Panc1 (cell line): ENCODE measurements at regions not wholly inside any gene's neighbourhood (a gene's known extent, or its start where the extent isn't known, plus 50 kb on each side); places are given as distances from the start of the nearest gene placed in this dataset.

Experiments used
- ATAC-seq: fragments of 200-7000 bp; cut with Tn5 transposase; 2 replicates; pipeline ENCODE4 v1.9.1; 2020; ENCODE audit warnings: mild to moderate bottlenecking, moderate library complexity
- BruUV-seq: library from RNA; stranded (reverse); fragments of 400-500 nt; replicated peaks from 2 replicates; lab custom pipeline; 2021; lab: Mats Ljungman, UMichigan
- CTCF ChIA-PET: fragments of 300-600 bp; sonication (Branson Sonifier 250); formaldehyde crosslinking; loops from one replicate; lab custom pipeline; 2022; ENCODE audit warnings: antibody characterized with exemption; lab: Charles Lee
- POLR2A ChIA-PET: fragments of 300-600 bp; sonication (Branson Sonifier 250); formaldehyde crosslinking; loops from one replicate; lab custom pipeline; 2022; ENCODE audit warnings: antibody characterized with exemption; lab: Charles Lee
- DNase-seq: peaks from one replicate; pipeline ENCODE4 v3.0.0-alpha.2; 2010; ENCODE audit warnings: low read depth, low spot score
- H3K27ac ChIP-seq: 2 replicates; pipeline ENCODE4 v1.5.1; 2011; ENCODE audit warnings: mild to moderate bottlenecking, low read length, inconsistent platforms
- H3K27me3 ChIP-seq: fragments of 200-500 bp; sonication (Bioruptor generic); 2 replicates; pipeline ENCODE4 v1.6.0; 2014; ENCODE audit warnings: low read length, inconsistent platforms; ENCODE audit not compliant: control insufficient read depth, insufficient read depth
- H3K36me3 ChIP-seq: fragments of 200-500 bp; sonication (Bioruptor generic); 2 replicates; pipeline ENCODE4 v1.5.1; 2014; ENCODE audit warnings: inconsistent platforms, mild to moderate bottlenecking, low read length, moderate library complexity; ENCODE audit not compliant: control insufficient read depth, insufficient read depth
- H3K4me1 ChIP-seq: 2 replicates; pipeline ENCODE4 v1.5.1; 2011; ENCODE audit warnings: inconsistent platforms, mild to moderate bottlenecking, low read length, moderate library complexity; ENCODE audit not compliant: control insufficient read depth, insufficient read depth
- H3K4me3 ChIP-seq, 2 experiments: 2 replicates each; pipeline ENCODE4 v1.5.1; 2011 to 2012; ENCODE audit warnings: low read depth in 2 of 2, low read length in 2 of 2, mild to moderate bottlenecking in 2 of 2, inconsistent platforms in 1 of 2, moderate library complexity in 1 of 2
- H3K9me3 ChIP-seq: fragments of 200-500 bp; sonication (Bioruptor generic); 2 replicates; pipeline ENCODE4 v1.5.1; 2014; ENCODE audit warnings: low read depth, mild to moderate bottlenecking, inconsistent platforms, low read length, moderate library complexity; ENCODE audit not compliant: control insufficient read depth, insufficient read depth
- POLR2AphosphoS5 ChIP-seq: IDR thresholded peaks from 2 replicates; pipeline ENCODE4 v1.6.1; 2012; ENCODE audit warnings: mild to moderate bottlenecking, low read depth, low read length, moderate library complexity
- SIN3A ChIP-seq: IDR thresholded peaks from 2 replicates; pipeline ENCODE4 v1.6.1; 2012; ENCODE audit warnings: low read depth, mild to moderate bottlenecking, low read length, moderate library complexity, borderline replicate concordance; ENCODE audit not compliant: insufficient read depth
- TCF7L2 ChIP-seq: IDR thresholded peaks from 2 replicates; pipeline ENCODE4 v1.6.1; 2011; ENCODE audit warnings: mild to moderate bottlenecking, low read depth, low read length, inconsistent platforms
- in situ Hi-C: cut with HindIII; loops from 2 replicates; pipeline ENCODE4 v1.10.0; 2016; ENCODE audit warnings: low sequenced_read_pairs, low pct_unique_long_range_greater_than_20kb
- intact Hi-C: fragments of 100-400 bp; cut with micrococcal nuclease; formaldehyde crosslinking; loops from one replicate; pipeline ENCODE4 v1.10.0; 2022; ENCODE audit not compliant: unreplicated experiment
- TF ChIP-seq, protein P1 (sequence below), 2 experiments: IDR thresholded peaks; 2 replicates each; pipeline ENCODE4 v1.6.1; 2011 to 2012; ENCODE audit warnings: low read depth in 2 of 2, control low read depth in 1 of 2, low read length in 1 of 2, mild to moderate bottlenecking in 1 of 2, moderate library complexity in 1 of 2; ENCODE audit not compliant: insufficient read depth in 1 of 2
- TF ChIP-seq, protein P2 (sequence below): fragments of 450-650 bp; IDR thresholded peaks from 2 replicates; pipeline ENCODE4 v1.5.1; 2017; ENCODE audit warnings: mild to moderate bottlenecking

DNA sequence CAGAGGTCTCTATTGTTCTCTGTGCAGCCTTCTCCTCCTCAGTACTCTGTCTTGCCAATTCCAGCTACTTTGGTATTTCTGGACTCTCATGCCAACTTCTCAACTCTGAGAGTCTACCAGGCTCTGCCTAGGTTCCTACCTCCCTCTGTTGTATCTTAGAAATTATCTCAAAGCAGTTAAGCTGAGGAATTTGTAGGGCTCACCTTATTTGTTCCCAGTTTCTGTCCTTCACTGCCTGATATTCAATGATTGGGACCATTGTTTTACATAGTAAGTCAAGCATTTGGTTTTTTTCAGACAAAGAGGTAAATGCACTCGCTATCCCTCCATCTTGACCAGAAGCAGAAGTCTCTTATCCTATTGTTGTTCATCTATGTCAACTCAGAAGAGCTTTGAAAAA, 205.0 kb upstream of the PGR start:
- no peaks in the 10 kb centered on the region for H3K27me3 ChIP-seq
- ChIA-PET POLR2A (no interaction called here), CTCF (no interaction called here)
- H3K9me3 ChIP-seq: no peaks in the 10 kb centered on the region
- no peaks in the 10 kb centered on the region for H3K36me3 ChIP-seq
- no peak for ATAC-seq
- H3K27ac ChIP-seq: no peak overlapping the region
- DNase-seq: no peak
- H3K4me1 ChIP-seq: no peaks in the 10 kb centered on the region
- TF ChIP-seq POLR2AphosphoS5 (no peak), SIN3A (no peak), TCF7L2 (no peak)
- TF ChIP-seq, protein P1, sequence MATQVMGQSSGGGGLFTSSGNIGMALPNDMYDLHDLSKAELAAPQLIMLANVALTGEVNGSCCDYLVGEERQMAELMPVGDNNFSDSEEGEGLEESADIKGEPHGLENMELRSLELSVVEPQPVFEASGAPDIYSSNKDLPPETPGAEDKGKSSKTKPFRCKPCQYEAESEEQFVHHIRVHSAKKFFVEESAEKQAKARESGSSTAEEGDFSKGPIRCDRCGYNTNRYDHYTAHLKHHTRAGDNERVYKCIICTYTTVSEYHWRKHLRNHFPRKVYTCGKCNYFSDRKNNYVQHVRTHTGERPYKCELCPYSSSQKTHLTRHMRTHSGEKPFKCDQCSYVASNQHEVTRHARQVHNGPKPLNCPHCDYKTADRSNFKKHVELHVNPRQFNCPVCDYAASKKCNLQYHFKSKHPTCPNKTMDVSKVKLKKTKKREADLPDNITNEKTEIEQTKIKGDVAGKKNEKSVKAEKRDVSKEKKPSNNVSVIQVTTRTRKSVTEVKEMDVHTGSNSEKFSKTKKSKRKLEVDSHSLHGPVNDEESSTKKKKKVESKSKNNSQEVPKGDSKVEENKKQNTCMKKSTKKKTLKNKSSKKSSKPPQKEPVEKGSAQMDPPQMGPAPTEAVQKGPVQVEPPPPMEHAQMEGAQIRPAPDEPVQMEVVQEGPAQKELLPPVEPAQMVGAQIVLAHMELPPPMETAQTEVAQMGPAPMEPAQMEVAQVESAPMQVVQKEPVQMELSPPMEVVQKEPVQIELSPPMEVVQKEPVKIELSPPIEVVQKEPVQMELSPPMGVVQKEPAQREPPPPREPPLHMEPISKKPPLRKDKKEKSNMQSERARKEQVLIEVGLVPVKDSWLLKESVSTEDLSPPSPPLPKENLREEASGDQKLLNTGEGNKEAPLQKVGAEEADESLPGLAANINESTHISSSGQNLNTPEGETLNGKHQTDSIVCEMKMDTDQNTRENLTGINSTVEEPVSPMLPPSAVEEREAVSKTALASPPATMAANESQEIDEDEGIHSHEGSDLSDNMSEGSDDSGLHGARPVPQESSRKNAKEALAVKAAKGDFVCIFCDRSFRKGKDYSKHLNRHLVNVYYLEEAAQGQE (IDR thresholded peaks at IDR 0.05; ENCODE audit: insufficient read depth in 1 of 2, low read depth in 2 of 2, low read length in 1 of 2): no peak
- TF ChIP-seq, protein P2, sequence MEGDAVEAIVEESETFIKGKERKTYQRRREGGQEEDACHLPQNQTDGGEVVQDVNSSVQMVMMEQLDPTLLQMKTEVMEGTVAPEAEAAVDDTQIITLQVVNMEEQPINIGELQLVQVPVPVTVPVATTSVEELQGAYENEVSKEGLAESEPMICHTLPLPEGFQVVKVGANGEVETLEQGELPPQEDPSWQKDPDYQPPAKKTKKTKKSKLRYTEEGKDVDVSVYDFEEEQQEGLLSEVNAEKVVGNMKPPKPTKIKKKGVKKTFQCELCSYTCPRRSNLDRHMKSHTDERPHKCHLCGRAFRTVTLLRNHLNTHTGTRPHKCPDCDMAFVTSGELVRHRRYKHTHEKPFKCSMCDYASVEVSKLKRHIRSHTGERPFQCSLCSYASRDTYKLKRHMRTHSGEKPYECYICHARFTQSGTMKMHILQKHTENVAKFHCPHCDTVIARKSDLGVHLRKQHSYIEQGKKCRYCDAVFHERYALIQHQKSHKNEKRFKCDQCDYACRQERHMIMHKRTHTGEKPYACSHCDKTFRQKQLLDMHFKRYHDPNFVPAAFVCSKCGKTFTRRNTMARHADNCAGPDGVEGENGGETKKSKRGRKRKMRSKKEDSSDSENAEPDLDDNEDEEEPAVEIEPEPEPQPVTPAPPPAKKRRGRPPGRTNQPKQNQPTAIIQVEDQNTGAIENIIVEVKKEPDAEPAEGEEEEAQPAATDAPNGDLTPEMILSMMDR: no peak
- BruUV-seq: no TSS peak
- in situ Hi-C loops: no loop called here
- H3K4me3 ChIP-seq: no peak overlapping the region
- intact Hi-C loops: no loop called here

DNA sequence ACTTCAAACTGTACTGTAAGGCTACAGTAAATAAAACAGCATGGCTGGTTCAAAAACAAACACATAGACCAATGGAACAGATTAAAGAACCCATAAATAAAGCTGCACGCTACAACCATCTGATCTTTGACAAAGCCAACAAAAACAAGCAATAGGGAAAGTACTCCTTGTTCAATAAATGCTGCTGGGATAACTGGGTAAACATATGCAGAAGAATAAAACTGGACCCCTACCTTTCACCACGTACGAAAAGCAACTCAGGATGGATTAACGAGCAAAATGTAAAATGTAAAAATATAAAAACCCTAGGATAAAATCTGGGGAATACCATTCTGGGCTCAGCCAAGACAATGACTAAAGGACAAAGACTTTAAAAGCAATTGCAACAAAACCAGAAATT, 201.8 kb upstream of the PGR start:
- in situ Hi-C loops: no loop called here
- ChIA-PET CTCF (no interaction called here), POLR2A (no interaction called here)
- no peak overlapping the region for H3K4me3 ChIP-seq
- H3K9me3 ChIP-seq: no peaks in the 10 kb centered on the region
- no peak for DNase-seq
- no peak for ATAC-seq
- peaks cover 5% of the 10 kb centered on the region for H3K27me3 ChIP-seq
- no peaks in the 10 kb centered on the region for H3K36me3 ChIP-seq
- intact Hi-C loops: no loop called here
- H3K27ac ChIP-seq: no peak overlapping the region
- H3K4me1 ChIP-seq: no peaks in the 10 kb centered on the region
- BruUV-seq: no TSS peak
- TF ChIP-seq, protein P1 (IDR thresholded peaks at IDR 0.05; ENCODE audit: insufficient read depth in 1 of 2, low read depth in 2 of 2, low read length in 1 of 2): no peak
- TF ChIP-seq TCF7L2 (no peak), POLR2AphosphoS5 (no peak), SIN3A (no peak)
- TF ChIP-seq, protein P2: no peak
